ENCODE measurements at regions not wholly inside any gene's neighbourhood (a gene's known extent, or its start where the extent isn't known, plus 50 kb on each side); places are given as distances from the start of the nearest gene placed in this dataset.
A peak's percentile ranks its signal among the peaks of the same experiment; 100 is the strongest.
"Not testable (repeated sequence)": the region's sequence is repeated elsewhere in the genome, so short reads cannot be mapped to it uniquely, and the experiment has no call there.

- no peak for DNase-seq (ENCODE audit: low spot score, unreplicated experiment)
- Mint-ChIP-seq H3K36me3 (ENCODE audit: insufficient read depth) (no peaks in the 10 kb centered on the region), H3K9me3 (ENCODE audit: low read depth) (no peaks in the 10 kb centered on the region), H3K4me3 (ENCODE audit: low read depth) (no peak overlapping the region), H3K27ac (no peak overlapping the region), H3K4me1 (ENCODE audit: low read depth) (no peaks in the 10 kb centered on the region), H3K27me3 (no peaks in the 10 kb centered on the region)
- no peak for TF ChIP-seq CTCF (IDR thresholded peaks at IDR 0.05; ENCODE audit: unreplicated experiment)
Measured at GRCh38 chr7:119999738-120000475, 273.1 kb upstream of the KCND2 start.

GRCh38 chr7:120005720-120006119 is 267.3 kb upstream of the KCND2 start:
- no peaks in the 10 kb centered on the region for H3K4me1 Mint-ChIP-seq (ENCODE audit: low read depth)
- no peak overlapping the region for H3K27ac Mint-ChIP-seq
- H3K4me3 Mint-ChIP-seq (ENCODE audit: low read depth): no peak overlapping the region
- TF ChIP-seq CTCF (IDR thresholded peaks at IDR 0.05; ENCODE audit: unreplicated experiment): no peak
- H3K27me3 Mint-ChIP-seq: no peaks in the 10 kb centered on the region
- DNase-seq (ENCODE audit: low spot score, unreplicated experiment): no peak
- no peaks in the 10 kb centered on the region for H3K36me3 Mint-ChIP-seq (ENCODE audit: insufficient read depth)
- H3K9me3 Mint-ChIP-seq (ENCODE audit: low read depth): no peaks in the 10 kb centered on the region

- not testable (repeated sequence) for H3K4me1 Mint-ChIP-seq (ENCODE audit: low read depth); H3K27me3 Mint-ChIP-seq; DNase-seq (ENCODE audit: low spot score, unreplicated experiment); H3K27ac Mint-ChIP-seq; H3K36me3 Mint-ChIP-seq (ENCODE audit: insufficient read depth); H3K4me3 Mint-ChIP-seq (ENCODE audit: low read depth); H3K9me3 Mint-ChIP-seq (ENCODE audit: low read depth)
Measured at GRCh38 chr7:120014301-120014700, 258.7 kb upstream of the KCND2 start.

DNA sequence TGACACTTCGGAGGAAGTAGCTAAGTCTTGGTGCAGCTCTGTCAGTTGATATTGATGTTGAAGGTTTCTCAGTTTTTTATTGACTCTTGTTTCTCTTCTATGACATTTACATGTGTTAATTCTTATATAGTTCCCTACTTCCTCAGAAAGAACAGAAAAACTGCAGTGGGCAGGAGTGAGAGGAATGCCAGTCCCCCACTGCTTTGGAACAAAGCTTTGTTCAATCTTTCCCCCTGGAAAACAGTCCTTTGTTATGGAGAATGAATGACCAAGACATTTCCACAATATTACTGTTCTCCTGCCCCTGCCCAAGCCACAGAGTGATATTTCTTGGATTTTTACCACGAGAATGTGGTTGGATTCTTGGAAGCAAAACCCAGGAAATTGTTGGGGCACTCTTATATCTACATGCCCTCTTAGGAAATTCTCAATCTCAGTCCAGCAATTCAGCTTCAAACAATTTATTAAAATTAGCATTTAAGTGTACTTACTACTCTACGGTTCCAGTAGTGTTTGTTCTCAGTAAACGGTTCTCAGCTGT is 258.0 kb upstream of the KCND2 start:
- H3K36me3 Mint-ChIP-seq (ENCODE audit: insufficient read depth): no peaks in the 10 kb centered on the region
- H3K27ac Mint-ChIP-seq: peak overlapping the region; percentile 50
- TF ChIP-seq CTCF (IDR thresholded peaks at IDR 0.05; ENCODE audit: unreplicated experiment): no peak
- no peaks in the 10 kb centered on the region for H3K4me1 Mint-ChIP-seq (ENCODE audit: low read depth)
- H3K27me3 Mint-ChIP-seq: peaks cover 4% of the 10 kb centered on the region
- no peaks in the 10 kb centered on the region for H3K9me3 Mint-ChIP-seq (ENCODE audit: low read depth)
- DNase-seq (ENCODE audit: low spot score, unreplicated experiment): no peak
- H3K4me3 Mint-ChIP-seq (ENCODE audit: low read depth): no peak overlapping the region

- no peak for DNase-seq (ENCODE audit: low spot score, unreplicated experiment)
- no peaks in the 10 kb centered on the region for H3K9me3 Mint-ChIP-seq (ENCODE audit: low read depth)
- TF ChIP-seq CTCF (IDR thresholded peaks at IDR 0.05; ENCODE audit: unreplicated experiment): no peak
- no peak overlapping the region for H3K4me3 Mint-ChIP-seq (ENCODE audit: low read depth)
- H3K4me1 Mint-ChIP-seq (ENCODE audit: low read depth): no peaks in the 10 kb centered on the region
- no peaks in the 10 kb centered on the region for H3K36me3 Mint-ChIP-seq (ENCODE audit: insufficient read depth)
- no peaks in the 10 kb centered on the region for H3K27me3 Mint-ChIP-seq
- H3K27ac Mint-ChIP-seq: no peak overlapping the region
Measured at GRCh38 chr7:120021085-120021484, 251.9 kb upstream of the KCND2 start.
